H9 (cell line): ENCODE measurements at regions not wholly inside any gene's neighbourhood (a gene's known extent, or its start where the extent isn't known, plus 50 kb on each side); places are given as distances from the start of the nearest gene placed in this dataset.

ENCODE experiments used
- DNase-seq: peaks from one replicate; pipeline ENCODE4 v3.0.0-alpha.2; 2017
- H2AFZ ChIP-seq: one replicate; pipeline ENCODE4 v1.6.1; 2013; ENCODE audit warnings: mild to moderate bottlenecking, low read length, control low read depth, moderate library complexity
- H2AK5ac ChIP-seq: 2 replicates; pipeline ENCODE4 v1.6.1; 2013; ENCODE audit warnings: low read length, control low read depth, mixed read lengths; ENCODE audit not compliant: insufficient read length
- H2BK120ac ChIP-seq: one replicate; pipeline ENCODE4 v1.6.1; 2013; ENCODE audit warnings: low read depth, mild to moderate bottlenecking, low read length, control low read depth, inconsistent platforms; ENCODE audit not compliant: poor library complexity, severe bottlenecking
- H2BK12ac ChIP-seq: 2 replicates; pipeline ENCODE4 v1.6.1; 2013; ENCODE audit warnings: low read length, control low read depth, mixed read lengths, low read depth; ENCODE audit not compliant: insufficient read length
- H2BK15ac ChIP-seq: 2 replicates; pipeline ENCODE4 v1.6.1; 2013; ENCODE audit warnings: low read depth, low read length, control low read depth
- H2BK20ac ChIP-seq: one replicate; pipeline ENCODE4 v1.6.1; 2013; ENCODE audit warnings: low read depth, mild to moderate bottlenecking, low read length, control low read depth, inconsistent platforms; ENCODE audit not compliant: poor library complexity, severe bottlenecking
- H2BK5ac ChIP-seq: 2 replicates; pipeline ENCODE4 v1.6.1; 2013; ENCODE audit warnings: low read length, control low read depth, mixed read lengths; ENCODE audit not compliant: insufficient read length
- H3K14ac ChIP-seq: 2 replicates; pipeline ENCODE4 v1.6.1; 2013; ENCODE audit warnings: low read length, control low read depth; ENCODE audit not compliant: insufficient read depth
- H3K18ac ChIP-seq: 2 replicates; pipeline ENCODE4 v1.6.1; 2013; ENCODE audit warnings: low read depth, mild to moderate bottlenecking, mixed read lengths, low read length, control low read depth; ENCODE audit not compliant: insufficient read length
- H3K23ac ChIP-seq: 2 replicates; pipeline ENCODE4 v1.6.1; 2013; ENCODE audit warnings: low read length, control low read depth, mixed read lengths, low read depth; ENCODE audit not compliant: insufficient read length
- H3K23me2 ChIP-seq: 2 replicates; pipeline ENCODE4 v1.6.1; 2013; ENCODE audit warnings: low read depth, mild to moderate bottlenecking, mixed read lengths, low read length, control low read depth; ENCODE audit not compliant: insufficient read length, poor library complexity, severe bottlenecking
- H3K27ac ChIP-seq: 2 replicates; pipeline ENCODE4 v1.5.1; 2013; ENCODE audit warnings: low read length, control low read depth, mixed read lengths, low read depth; ENCODE audit not compliant: insufficient read length
- H3K27me3 ChIP-seq: 2 replicates; pipeline ENCODE4 v1.6.1; 2013; ENCODE audit warnings: low read length, control low read depth, inconsistent platforms; ENCODE audit not compliant: insufficient read depth
- H3K4ac ChIP-seq: 2 replicates; pipeline ENCODE4 v1.6.1; 2013; ENCODE audit warnings: low read depth, mild to moderate bottlenecking, control low read depth, inconsistent platforms, low read length, moderate library complexity
- H3K4me1 ChIP-seq: 2 replicates; pipeline ENCODE4 v1.6.1; 2013; ENCODE audit warnings: low read length, control low read depth, inconsistent platforms; ENCODE audit not compliant: insufficient read depth
- H3K4me2 ChIP-seq: 2 replicates; pipeline ENCODE4 v1.6.1; 2013; ENCODE audit warnings: low read length, control low read depth, mixed read lengths; ENCODE audit not compliant: insufficient read length, insufficient read depth
- H3K56ac ChIP-seq: 2 replicates; pipeline ENCODE4 v1.6.1; 2013; ENCODE audit warnings: low read depth, mild to moderate bottlenecking, mixed read lengths, low read length, control low read depth; ENCODE audit not compliant: insufficient read length
- H3K79me1 ChIP-seq: 2 replicates; pipeline ENCODE4 v1.6.1; 2013; ENCODE audit warnings: low read depth, mild to moderate bottlenecking, moderate library complexity, low read length, control low read depth, inconsistent platforms; ENCODE audit not compliant: insufficient read depth, poor library complexity, severe bottlenecking
- H3K79me2 ChIP-seq: 2 replicates; pipeline ENCODE4 v1.6.1; 2013; ENCODE audit warnings: low read length, control low read depth, inconsistent platforms; ENCODE audit not compliant: insufficient read depth
- H3K9ac ChIP-seq: 2 replicates; pipeline ENCODE4 v1.6.1; 2013; ENCODE audit warnings: low read length, control low read depth, mixed read lengths; ENCODE audit not compliant: insufficient read length; ENCODE audit errors: extremely low read depth
- H3K9me3 ChIP-seq: one replicate; pipeline ENCODE4 v1.6.1; 2013; ENCODE audit warnings: low read depth, low read length, inconsistent platforms; ENCODE audit not compliant: control insufficient read depth
- H3T11ph ChIP-seq: one replicate; pipeline ENCODE4 v1.6.1; 2013; ENCODE audit warnings: mild to moderate bottlenecking, low read length, control low read depth, inconsistent platforms
- H4K20me1 ChIP-seq: one replicate; pipeline ENCODE4 v1.6.1; 2013; ENCODE audit not compliant: control insufficient read depth, insufficient read length, insufficient read depth
- H4K5ac ChIP-seq: 2 replicates; pipeline ENCODE4 v1.6.1; 2013; ENCODE audit warnings: low read depth, mild to moderate bottlenecking, mixed read lengths, low read length, control low read depth; ENCODE audit not compliant: insufficient read length
- H4K8ac ChIP-seq: replicated peaks from 2 replicates; pipeline ENCODE4 v1.6.1; 2013; ENCODE audit warnings: low read length, control low read depth, mixed read lengths, low read depth; ENCODE audit not compliant: insufficient read length
- H4K91ac ChIP-seq: 2 replicates; pipeline ENCODE4 v1.6.1; 2013; ENCODE audit warnings: low read depth, mild to moderate bottlenecking, moderate library complexity, mixed read lengths, low read length, control low read depth; ENCODE audit not compliant: insufficient read length
- H3K27ac Mint-ChIP-seq, 3 experiments: 2 replicates in 2 of 3; 3 replicates in 1 of 3; pipeline ENCODE4 v1.8.0; 2020 to 2021; ENCODE audit warnings: mixed read lengths in 3 of 3, mild to moderate bottlenecking in 1 of 3, moderate library complexity in 1 of 3
- H3K27me3 Mint-ChIP-seq: 2 replicates; pipeline ENCODE4 v1.8.0; 2021; ENCODE audit warnings: low read depth, mild to moderate bottlenecking, moderate library complexity, mixed read lengths
- H3K36me3 Mint-ChIP-seq, 3 experiments: 2 replicates in 2 of 3; 3 replicates in 1 of 3; pipeline ENCODE4 v1.8.0; 2020 to 2021; ENCODE audit warnings: low read depth in 3 of 3, mixed read lengths in 3 of 3; ENCODE audit not compliant: insufficient read depth in 1 of 3
- H3K4me1 Mint-ChIP-seq, 2 experiments: 2 replicates each; pipeline ENCODE4 v1.8.0; 2020; ENCODE audit warnings: mixed read lengths in 2 of 2
- H3K4me3 Mint-ChIP-seq, 2 experiments: 2 replicates in 1 of 2; 3 replicates in 1 of 2; pipeline ENCODE4 v1.8.0; 2020 to 2021; ENCODE audit warnings: mild to moderate bottlenecking in 2 of 2, mixed read lengths in 2 of 2, moderate library complexity in 1 of 2
- H3K9me3 Mint-ChIP-seq, 2 experiments: 2 replicates in 1 of 2; 3 replicates in 1 of 2; pipeline ENCODE4 v1.8.0; 2020; ENCODE audit warnings: mild to moderate bottlenecking in 2 of 2, mixed read lengths in 2 of 2, moderate library complexity in 1 of 2
- WGBS: extraction: QIAGEN DNeasy Blood & Tissue Kit; methylation state at CpG from one replicate; pipeline ENCODE4 v1.1.7; 2013; ENCODE audit warnings: missing lambda C conversion rate, low lambda C conversion rate, mixed read lengths; ENCODE audit not compliant: insufficient read length; ENCODE audit errors: extremely low coverage; 5-methylcytosine and 5-hydroxymethylcytosine counted together
- TF ChIP-seq, protein P1 (sequence below): fragments of 200-600 bp; sonication (generic); conservative IDR thresholded peaks from 3 replicates; pipeline ENCODE4 v1.8.0; 2021; ENCODE audit warnings: antibody characterized with exemption, mild to moderate bottlenecking

- no peak for DNase-seq
- Histone ChIP-seq H3K4me2 (no peak overlapping the region), H2BK20ac (no peak overlapping the region), H2BK12ac (no peak overlapping the region), H3K4ac (no peak overlapping the region), H4K8ac (no peak overlapping the region), H2AK5ac (no peak overlapping the region), H3K23me2 (no peaks in the 10 kb centered on the region), H4K5ac (no peak overlapping the region), H3K27ac (no peak overlapping the region), H3K79me2 (no peaks in the 10 kb centered on the region), H3K79me1 (no peaks in the 10 kb centered on the region), H2BK5ac (no peak overlapping the region), H3K23ac (no peak overlapping the region), H3K27me3 (no peaks in the 10 kb centered on the region), H3K14ac (no peak overlapping the region), H3K9me3 (no peaks in the 10 kb centered on the region), H4K20me1 (no peaks in the 10 kb centered on the region), H3K4me1 (no peaks in the 10 kb centered on the region), H2BK15ac (no peak overlapping the region), H2AFZ (no peak overlapping the region), H2BK120ac (no peak overlapping the region), H4K91ac (no peak overlapping the region), H3K56ac (no peak overlapping the region), H3K18ac (no peak overlapping the region), H3T11ph (no peak overlapping the region), H3K9ac (no peak overlapping the region)
- no peaks in the 10 kb centered on the region for H3K9me3 Mint-ChIP-seq
- no CpG with 5 or more reads among the region's 2 CpGs for WGBS
- H3K36me3 Mint-ChIP-seq = no peaks in the 10 kb centered on the region
- no peaks in the 10 kb centered on the region for H3K27me3 Mint-ChIP-seq
- peaks cover 3 to 4% of the 10 kb centered on the region in 2 experiments; a peak in 3 of 4 replicates for H3K4me1 Mint-ChIP-seq
- TF ChIP-seq, protein P1, sequence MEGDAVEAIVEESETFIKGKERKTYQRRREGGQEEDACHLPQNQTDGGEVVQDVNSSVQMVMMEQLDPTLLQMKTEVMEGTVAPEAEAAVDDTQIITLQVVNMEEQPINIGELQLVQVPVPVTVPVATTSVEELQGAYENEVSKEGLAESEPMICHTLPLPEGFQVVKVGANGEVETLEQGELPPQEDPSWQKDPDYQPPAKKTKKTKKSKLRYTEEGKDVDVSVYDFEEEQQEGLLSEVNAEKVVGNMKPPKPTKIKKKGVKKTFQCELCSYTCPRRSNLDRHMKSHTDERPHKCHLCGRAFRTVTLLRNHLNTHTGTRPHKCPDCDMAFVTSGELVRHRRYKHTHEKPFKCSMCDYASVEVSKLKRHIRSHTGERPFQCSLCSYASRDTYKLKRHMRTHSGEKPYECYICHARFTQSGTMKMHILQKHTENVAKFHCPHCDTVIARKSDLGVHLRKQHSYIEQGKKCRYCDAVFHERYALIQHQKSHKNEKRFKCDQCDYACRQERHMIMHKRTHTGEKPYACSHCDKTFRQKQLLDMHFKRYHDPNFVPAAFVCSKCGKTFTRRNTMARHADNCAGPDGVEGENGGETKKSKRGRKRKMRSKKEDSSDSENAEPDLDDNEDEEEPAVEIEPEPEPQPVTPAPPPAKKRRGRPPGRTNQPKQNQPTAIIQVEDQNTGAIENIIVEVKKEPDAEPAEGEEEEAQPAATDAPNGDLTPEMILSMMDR = no peak
- H3K4me3 Mint-ChIP-seq = no peak overlapping the region
- H3K27ac Mint-ChIP-seq = no peak overlapping the region
These were observed 197.0 kb upstream of the EEA1 start for GRCh38 chr12:93126069-93126474.
